HEK293T (cell line): ENCODE measurements at regions not wholly inside any gene's neighbourhood (a gene's known extent, or its start where the extent isn't known, plus 50 kb on each side); places are given as distances from the start of the nearest gene placed in this dataset.

Source experiments
- ARNT ChIP-seq: fragments of 450-650 bp; IDR thresholded peaks from 2 replicates; pipeline ENCODE4 v1.6.1; 2017; ENCODE audit warnings: mild to moderate bottlenecking
- FOXK2 ChIP-seq: fragments of 450-650 bp; IDR thresholded peaks from 2 replicates; pipeline ENCODE4 v1.6.1; 2016; ENCODE audit warnings: mild to moderate bottlenecking

DNA sequence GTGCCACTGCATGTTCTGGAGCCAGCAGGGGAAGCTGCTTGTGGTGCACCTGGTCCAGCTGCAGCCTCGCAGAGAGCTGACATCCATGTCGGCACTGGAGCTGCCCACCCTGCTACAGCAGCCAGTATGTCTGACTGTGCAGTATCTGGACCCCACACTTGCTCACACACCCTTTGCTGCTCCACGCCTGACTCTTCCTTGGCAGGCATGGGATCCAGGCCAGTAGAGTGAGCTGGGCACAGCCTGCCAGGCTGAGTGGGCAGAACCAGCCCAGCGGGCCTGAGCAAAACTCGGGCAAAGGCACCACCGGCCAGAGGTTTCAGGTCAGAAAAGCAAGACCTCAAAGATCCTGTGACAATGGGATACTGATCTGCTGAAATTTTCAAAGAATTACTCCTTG, 690.1 kb downstream of the STPG2 start:
- TF ChIP-seq FOXK2 (no peak), ARNT (no peak)
